HL-60/S4 (cell line): ENCODE measurements at regions not wholly inside any gene's neighbourhood (a gene's known extent, or its start where the extent isn't known, plus 50 kb on each side); places are given as distances from the start of the nearest gene placed in this dataset.
"Not testable (repeated sequence)": the region's sequence is repeated elsewhere in the genome, so short reads cannot be mapped to it uniquely, and the experiment has no call there.

Experiments used
- in situ Hi-C: fragments of 300-500 bp; cut with MboI; formaldehyde crosslinking; loops from 2 replicates; pipeline ENCODE4 v1.14.3; 2022; ENCODE audit warnings: low sequenced_read_pairs

DNA sequence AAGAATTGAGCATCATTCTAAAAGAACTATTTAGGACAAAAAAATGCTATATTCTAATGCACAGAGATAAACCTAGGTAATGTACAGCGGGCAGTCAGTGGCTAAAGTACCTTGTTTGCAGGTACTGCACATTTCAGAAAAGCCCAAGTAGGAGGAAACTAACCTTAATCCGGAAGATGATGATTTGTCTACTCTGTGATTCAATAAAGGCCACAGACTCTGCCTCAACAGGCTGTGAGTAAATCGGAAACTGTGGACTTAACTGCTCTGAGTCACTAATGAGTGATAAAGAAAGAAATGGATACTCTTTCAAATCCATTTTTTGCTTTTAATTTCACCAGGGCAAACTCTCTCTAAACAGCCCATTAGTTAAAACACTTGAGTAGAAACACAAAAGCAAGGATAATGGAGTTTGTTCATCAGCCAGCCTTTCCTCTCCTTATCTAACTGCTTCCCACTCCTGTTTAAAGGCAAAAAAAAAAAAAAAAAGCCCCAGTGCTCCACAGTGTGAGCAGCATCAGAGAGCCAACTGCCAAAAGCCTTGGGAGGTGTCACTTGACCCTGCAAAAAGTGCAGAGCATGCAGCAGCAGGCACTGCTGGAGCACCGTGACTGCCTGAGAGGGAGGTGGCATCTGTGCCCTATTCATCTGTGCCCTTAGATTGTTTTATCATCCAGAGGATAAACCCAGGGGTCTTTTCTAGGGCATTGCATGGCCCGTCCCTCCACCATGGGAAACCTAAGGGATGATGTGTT, 187.7 kb downstream of the SATB1 start:
- in situ Hi-C loops: no loop called here

DNA sequence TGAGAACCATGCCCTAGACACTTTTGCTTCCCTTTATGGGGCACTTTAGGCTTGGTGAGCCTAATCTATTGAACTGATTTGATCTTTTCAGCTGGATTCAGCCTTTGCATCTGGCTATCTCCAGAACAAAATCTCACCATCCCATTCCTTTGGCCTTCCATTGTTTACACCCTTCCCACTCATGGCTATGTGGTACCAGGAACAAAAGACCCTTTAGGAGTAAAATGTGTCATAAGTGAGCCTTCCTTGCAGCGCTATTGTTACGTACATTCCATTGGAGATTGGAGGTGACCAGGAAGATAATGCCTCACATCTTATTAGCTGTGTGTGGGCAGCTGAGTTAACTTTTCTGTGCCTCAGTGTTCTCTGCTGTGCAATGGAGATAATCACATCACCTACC, 188.4 kb downstream of the SATB1 start:
- in situ Hi-C loops: no loop called here

DNA sequence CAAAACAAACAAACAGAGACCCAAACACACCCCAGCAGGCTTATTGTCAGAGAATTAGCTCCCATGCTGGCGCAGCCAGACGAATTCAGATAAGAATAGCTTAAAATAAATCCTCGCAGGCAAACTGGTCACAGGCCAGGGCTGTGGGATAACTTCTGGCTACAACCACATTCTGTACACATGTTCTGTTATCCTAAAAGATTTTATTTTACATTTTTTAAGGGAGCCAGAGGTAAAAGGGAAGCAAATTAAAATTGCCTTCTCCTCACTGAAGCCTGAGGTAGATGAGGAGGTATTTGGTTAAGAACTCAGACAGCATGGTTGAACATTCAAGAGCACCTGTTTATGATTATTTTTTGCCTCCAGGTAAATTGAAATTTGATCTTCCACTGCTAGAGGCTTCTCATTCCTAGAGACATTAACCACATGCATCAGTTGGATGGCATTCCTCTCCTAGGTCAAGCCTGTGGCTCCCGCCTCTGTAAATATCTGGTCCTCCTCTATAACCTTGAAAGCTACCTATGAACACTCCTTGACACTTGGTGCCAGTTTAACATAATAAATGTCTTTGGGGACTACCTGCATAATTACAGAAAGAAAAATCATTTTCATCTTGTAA, 190.3 kb downstream of the SATB1 start:
- in situ Hi-C loops: no loop called here

DNA sequence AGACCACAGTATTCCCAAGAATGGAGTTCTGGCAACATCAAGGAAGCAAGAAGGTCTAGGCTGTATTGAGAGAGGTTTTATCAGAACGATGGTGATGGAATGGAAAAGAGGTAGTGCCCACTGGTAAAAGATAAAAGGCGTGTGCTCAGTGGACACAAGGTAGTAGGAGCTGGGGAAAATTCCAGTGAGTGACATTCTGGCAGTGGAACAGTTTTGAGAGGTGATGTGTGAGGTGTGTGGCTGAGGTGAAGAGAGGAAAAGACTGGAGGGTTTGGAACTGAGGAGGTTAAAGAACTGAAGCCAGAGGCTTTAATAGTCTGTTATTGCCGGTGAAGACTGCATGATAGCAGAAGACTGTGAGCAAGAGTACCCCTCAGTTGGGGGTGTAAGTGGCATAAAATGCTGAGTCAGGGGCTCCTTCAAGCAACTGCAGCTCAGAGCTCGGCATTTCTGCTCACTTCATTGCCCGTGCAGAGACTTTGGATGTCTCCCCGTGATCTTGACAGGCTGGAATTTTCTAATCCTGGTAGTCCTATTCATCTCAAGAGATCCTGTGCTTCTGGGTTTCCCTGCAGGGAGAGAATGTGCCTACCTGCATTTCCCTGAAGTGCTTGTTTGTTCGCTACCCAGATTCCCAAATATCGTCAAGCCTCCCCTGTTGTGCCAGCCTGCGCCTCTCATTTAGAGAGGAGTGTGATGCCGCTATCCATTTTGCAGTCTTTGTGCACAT, 191.0 kb downstream of the SATB1 start:
- in situ Hi-C loops: no loop called here

DNA sequence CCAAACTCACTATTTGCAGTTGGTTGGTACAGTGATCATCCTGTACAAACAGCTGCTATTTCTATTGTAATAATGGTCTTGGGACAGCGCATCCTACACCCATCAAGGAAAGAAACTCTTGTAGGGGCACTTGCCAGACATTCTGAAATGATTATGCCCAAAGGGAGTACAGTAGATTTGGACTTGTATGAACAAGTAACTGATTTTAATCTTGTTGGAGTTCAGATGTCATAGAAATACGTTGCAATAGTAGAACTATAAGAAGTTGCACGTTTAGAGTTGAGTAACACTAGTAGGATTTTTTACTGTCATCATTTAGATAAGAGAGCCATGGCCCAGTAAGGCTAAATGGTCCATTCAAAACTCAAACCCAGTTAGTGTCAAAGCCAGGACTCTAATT, 192.8 kb downstream of the SATB1 start:
- in situ Hi-C loops: no loop called here

DNA sequence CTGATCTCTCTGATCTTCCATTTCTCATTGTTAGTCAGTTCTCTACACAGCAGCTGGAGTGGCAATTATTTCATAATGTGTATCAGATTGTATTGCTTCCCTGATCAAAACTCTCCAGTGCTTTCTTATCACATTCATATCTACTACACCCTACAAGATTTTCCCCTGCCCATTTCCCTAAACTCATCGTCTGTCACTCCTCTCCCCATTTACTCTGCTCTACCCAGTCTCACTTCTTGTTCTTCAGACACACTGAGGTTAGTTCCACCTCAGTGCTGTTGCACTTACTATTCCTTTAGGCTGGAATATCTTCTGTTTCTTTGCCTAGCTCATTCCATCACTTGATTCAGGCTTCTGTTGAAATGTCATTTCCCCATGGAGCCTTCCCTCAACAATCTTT, 197.1 kb downstream of the SATB1 start:
- in situ Hi-C loops: no loop called here

DNA sequence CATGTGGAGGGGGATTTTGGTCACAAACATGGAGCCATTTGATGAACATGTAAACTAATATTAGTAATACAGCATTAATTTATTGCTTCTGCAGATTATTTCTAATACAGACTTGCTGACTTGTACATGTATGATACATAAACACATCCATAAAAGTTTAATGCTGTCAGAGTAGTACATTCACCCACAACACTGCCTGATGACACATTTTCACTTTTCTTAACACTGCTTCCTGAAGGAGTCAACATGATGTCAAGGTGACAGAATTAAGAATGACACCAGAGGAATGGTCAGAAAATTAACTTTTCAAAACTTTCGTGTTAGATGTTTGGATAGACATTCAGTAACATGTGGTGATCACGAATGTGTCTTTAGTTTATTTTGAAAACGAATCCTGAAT, 199.4 kb downstream of the SATB1 start:
- in situ Hi-C loops: no loop called here

DNA sequence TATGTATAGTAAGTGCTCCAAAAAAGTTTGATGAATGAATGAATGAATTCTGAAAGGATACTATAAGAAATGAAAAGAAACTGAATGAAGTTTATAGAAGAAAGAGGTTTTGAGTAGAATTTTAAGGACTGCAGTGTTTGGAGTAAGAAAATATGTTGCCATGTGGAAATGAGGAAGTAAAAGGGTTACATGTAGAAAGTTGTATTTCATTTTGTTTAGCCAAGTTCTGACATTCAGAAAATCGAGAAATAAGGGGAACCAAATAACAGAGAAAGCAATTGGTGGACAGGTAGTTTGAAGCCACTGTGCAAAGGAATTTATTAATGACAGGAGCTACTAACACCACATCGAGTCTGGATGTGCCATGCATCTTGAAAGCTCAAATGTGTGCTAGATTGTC, 200.7 kb downstream of the SATB1 start:
- in situ Hi-C loops: no loop called here

DNA sequence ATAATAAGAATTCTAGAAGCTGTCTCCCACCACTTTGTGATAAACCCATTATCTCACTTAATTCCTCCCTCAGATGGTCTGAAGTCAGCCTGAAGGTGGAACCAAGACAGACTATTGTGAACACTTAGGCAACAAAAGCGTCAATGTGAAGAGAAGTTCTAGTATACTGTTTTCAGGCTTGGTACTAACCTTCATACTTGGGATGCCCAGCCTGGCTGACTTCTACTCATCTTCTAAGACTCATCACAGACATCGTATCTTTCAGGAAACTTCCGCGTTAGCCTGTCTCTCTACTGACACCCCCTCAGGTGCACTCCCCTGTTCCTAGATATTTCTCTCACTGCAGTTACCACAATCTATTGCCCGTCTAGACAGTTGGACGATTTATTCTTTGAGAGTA, 201.2 kb downstream of the SATB1 start:
- in situ Hi-C loops: no loop called here

DNA sequence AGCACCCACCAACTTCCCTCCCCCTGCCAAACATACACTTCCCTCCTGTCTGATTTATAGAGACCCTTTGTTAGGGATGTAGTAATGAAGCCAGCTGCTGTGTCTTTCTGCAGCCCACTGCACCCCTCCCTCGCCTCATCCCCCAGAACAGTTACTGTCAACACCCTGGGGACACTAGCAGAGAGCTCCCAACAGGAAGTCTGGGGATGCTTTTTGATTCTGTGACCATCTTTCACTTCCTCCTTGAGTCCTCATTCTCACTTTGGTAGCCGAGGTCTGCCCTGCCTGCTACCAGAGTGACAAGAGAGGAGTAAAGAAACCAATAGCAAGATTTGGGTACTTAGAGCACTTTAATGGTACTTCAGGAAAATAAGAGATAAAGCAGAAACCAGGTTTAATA, 201.6 kb downstream of the SATB1 start:
- in situ Hi-C loops: no loop called here

DNA sequence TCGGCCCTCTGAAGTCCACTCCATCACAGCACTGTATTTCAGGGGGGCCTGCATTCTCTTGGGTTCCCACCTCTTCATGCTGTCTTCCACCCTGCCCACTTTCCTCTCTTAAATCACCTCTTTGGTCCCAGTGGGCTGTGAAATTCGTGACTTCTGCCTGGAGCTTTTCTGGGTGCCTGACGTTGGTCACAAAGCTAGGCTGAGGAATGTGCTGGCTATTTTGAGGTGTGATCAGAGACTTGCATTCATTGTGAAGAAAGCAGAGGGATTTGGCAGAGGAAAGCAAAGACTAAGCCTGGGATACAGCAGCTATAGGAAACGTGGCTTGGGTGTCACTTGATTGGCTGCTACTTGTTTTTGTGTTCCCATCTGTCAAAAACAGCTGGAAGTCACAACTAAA, 202.5 kb downstream of the SATB1 start:
- in situ Hi-C loops: no loop called here

DNA sequence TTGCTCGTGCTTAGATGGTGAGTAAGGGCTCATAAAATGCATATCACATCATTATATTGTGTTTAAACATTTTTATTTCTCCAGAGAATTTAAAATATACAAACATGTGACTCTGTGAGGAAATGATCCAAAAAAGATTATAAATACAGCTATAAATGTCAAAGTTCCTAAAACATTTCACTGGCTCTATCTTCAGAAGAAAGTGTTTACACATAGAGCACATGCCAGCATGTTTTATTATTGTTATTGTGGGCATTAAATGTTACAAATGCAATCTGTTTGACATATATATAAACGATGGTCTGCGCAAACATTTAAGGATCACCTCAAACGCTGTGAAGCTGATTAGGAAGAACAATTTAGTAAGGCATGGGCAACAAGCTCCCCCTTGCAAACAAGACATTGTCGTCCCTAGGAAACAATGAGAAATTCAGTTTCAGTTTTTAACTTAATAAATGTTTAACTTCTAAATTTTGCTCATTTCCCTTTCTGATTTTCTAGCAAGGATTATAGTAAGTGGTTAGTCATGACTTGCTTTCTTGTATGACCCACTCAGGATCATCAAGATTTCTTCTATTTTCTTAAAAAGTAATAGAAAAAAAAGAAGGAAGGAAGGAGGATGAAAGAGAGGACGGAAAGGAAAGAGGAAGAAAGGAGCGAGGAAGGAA, 207.5 kb downstream of the SATB1 start:
- in situ Hi-C loops: no loop called here

DNA sequence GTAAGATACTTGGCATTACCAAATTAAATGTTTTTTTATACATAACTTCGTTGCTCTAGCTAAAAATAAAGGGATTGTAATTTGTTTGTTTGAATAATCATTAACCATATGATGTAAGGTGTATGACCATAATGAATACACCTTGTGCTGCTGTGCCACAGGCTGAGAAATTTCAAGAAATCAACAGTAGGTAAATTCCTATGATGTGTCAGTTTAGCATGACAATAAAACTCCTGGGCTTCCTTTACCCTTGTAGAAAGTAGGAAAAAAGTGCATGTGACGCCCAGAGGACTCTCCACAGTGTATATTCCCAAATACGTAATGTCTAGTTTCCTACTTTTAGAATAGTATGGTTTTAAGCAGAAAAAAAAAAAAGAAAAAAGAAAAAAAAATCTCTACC, 208.1 kb downstream of the SATB1 start:
- in situ Hi-C loops: no loop called here

DNA sequence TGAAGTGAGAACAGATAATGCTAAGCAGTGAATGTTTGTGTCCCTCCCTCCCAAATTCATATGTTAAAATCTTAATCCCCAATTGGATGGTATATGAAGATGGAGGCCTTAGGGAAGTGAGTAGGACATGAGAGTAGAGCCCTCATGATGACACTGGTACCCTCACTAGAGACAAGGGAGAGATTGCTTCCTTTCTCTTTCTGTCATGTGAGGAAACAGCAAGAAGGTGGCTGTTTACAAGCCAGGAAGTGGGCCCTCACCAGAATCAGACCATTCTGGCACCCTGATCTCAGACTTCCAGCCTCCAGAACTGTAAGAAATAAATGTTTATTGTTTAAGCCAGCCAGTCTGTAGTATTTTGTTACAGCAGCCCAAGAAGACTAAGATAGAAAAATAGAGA, 209.5 kb downstream of the SATB1 start:
- in situ Hi-C loops: no loop called here

DNA sequence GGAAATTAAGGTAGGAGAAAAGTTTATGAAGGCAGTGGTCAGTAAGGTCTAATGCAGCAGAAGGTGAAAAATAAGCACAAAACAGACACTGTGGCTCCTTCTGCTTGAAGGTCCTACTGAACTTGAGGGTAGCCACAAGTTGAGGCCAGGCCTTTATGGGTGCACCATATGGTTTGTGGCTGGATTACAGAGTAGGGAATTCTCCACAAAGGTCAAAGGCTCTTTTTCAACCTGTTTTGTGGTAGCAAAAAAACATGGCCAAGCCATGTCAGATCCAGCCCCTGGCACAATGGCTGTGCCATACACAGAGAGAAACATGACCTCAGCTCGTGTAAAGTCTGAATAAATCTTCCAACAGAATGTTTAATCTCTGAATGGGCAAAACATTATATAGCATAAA, 214.0 kb downstream of the SATB1 start:
- in situ Hi-C loops: no loop called here

DNA sequence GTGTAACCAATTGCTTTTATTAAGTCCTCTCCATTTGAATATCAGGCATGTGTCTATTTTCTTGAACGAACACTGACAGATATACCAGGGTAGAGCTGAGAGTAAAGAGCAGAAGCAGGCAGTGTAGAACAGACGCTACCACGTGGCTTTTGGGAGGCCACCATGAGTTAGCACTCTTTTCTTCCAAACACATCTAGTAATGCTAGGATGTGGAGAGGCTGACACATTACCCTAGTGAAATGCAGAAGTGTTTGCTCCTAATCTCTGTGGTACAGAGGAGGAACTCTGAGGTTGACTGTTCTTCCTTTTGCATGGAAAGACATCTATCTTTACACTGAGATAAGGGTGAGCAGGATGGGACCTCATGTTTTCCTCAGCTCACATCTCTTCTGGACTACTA, 216.3 kb downstream of the SATB1 start:
- in situ Hi-C loops: no loop called here

DNA sequence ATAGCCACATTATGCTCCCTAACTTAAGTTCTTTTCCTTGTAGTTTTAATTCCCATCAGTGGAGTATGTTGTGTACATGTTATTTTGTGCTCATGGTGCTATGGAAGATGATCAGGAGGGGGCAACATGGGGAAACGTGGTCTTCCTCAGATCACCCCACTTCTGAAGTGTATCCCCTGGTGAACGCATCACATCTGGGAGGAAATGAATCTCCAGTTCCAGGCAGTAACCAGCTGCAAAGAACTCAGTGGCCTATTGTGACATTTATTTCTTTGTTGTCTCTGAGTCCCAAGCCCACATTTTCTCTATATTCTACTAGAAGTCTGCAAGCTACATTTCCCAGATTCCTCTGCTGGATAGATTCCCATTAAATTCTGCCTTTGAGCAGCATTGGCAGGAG, 217.0 kb downstream of the SATB1 start:
- in situ Hi-C loops: no loop called here

DNA sequence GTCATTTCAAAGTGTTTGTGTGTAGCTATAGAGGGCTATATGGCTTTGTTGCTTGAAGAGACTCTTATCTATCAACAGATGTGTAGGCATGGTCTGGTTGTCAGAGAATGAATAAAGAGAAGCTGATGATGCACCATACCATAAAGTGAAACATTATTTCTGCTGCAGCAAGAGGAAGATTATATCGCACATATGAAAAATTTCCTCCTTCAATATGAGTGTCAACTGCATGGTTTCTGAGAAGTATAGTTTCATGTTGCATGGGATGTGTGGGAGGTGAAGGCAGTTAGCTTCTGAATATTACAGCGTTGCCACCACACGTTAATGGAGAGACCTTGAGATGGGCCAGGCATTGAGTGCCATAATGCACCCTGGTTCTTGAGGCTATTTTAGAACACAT, 217.9 kb downstream of the SATB1 start:
- in situ Hi-C loops: no loop called here

DNA sequence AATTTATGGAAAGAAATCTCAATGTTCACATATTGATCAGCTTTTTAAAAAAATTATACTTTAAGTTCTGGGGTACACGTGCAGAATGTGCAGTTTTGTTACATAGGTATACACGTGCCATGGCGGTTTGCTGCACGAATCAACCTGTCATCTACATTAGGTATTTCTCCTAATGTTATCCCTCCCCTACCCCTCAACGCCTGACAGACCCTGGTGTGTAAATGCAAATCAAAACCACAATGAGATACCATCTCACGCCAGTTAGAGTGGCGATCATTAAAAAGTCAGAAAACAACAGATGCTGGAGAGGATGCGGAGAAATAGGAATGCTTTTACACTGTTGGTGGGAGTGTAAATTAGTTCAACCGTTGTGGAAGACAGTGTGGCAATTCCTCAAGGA, 219.4 kb downstream of the SATB1 start:
- in situ Hi-C loops: not testable (repeated sequence)

DNA sequence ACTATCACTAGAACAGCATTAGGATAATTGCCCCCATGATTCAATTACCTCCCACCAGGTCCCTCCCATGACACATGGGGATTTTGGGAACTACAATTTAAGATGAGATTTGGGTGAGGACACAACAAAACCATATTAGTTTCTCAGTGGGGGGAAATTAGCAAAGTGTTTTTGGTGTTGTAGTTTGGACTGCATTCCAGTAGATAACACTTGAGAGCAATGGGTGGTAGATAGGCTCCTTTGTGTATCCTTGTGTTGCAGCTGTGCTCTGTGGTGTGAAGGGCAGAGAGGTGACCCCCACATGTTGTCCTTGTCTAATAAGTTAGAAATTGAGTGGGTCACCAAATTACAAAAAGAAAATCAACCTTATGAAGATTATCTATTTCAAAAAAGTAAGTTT, 223.8 kb downstream of the SATB1 start:
- in situ Hi-C loops: no loop called here

DNA sequence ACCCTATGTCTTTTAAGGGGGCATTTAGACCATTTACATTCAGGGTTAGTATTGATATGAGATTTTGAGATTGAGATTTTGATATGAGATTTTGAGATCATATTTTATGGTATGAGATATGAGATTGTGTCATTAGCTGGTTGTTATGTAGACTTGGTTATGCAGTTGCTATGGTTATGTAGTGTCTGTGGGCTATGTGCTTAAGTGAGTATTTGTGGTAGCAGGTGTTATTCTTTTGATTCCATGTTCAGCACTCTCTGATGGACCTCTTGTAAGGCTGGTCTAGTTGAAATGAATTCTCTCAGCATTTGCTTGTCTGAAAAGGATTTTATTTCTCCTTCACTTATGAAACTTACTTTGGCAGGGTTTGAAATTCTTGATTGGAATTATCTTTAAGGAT, 225.4 kb downstream of the SATB1 start:
- in situ Hi-C loops: no loop called here

DNA sequence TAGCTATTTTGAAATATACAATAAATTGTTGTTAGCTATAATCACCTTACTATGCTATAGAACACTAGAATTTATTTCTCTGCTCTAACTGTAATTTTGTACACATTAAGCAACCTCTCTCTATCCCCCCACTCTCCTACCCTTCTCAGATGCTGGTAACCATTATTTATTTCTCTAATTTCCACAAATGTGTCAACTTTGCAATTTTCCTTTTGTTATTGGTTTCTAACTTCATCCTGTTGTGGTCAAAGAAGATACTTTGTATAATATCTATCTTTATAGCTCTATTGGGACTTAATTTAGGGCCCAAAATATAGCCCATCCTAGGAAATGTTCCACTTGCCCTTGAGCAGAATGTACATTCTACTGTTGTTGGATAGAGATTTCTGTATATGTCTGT, 229.3 kb downstream of the SATB1 start:
- in situ Hi-C loops: no loop called here
